Endodermal cell (in vitro differentiated cells): ENCODE measurements at regions not wholly inside any gene's neighbourhood (a gene's known extent, or its start where the extent isn't known, plus 50 kb on each side); places are given as distances from the start of the nearest gene placed in this dataset.

Experiments
- DNase-seq: peaks from one replicate; pipeline ENCODE4 v3.0.0-alpha.2; 2017
- H3K27ac ChIP-seq: 2 replicates; pipeline ENCODE4 v1.5.1; 2013; ENCODE audit warnings: mild to moderate bottlenecking, low read depth, low read length, moderate library complexity
- H3K27me3 ChIP-seq: 2 replicates; pipeline ENCODE4 v1.6.1; 2013; ENCODE audit warnings: mild to moderate bottlenecking, low read length, moderate library complexity; ENCODE audit not compliant: insufficient read depth, control insufficient read depth, poor library complexity, severe bottlenecking
- H3K36me3 ChIP-seq: 2 replicates; pipeline ENCODE4 v1.7.0; 2013; ENCODE audit warnings: mild to moderate bottlenecking, low read length, moderate library complexity; ENCODE audit not compliant: control insufficient read depth, insufficient read depth
- H3K4me1 ChIP-seq: one replicate; pipeline ENCODE4 v1.7.0; 2013; ENCODE audit warnings: low read length; ENCODE audit not compliant: control insufficient read depth, insufficient read depth
- H3K4me3 ChIP-seq: 2 replicates; pipeline ENCODE4 v1.5.1; 2013; ENCODE audit warnings: mild to moderate bottlenecking, low read length, moderate library complexity
- H3K9ac ChIP-seq: 2 replicates; pipeline ENCODE4 v1.6.1; 2013; ENCODE audit warnings: mild to moderate bottlenecking, low read length, moderate library complexity; ENCODE audit not compliant: poor library complexity, severe bottlenecking; ENCODE audit errors: extremely low read depth
- H3K9me3 ChIP-seq: 2 replicates; pipeline ENCODE4 v1.6.1; 2013; ENCODE audit warnings: mild to moderate bottlenecking, low read length, moderate library complexity; ENCODE audit not compliant: control insufficient read depth
- H3K27ac Mint-ChIP-seq: 2 replicates; pipeline ENCODE4 v1.8.0; 2020; ENCODE audit warnings: mixed read lengths
- H3K27me3 Mint-ChIP-seq: 2 replicates; pipeline ENCODE4 v1.8.0; 2021; ENCODE audit warnings: mild to moderate bottlenecking, mixed read lengths; ENCODE audit not compliant: insufficient read depth
- H3K36me3 Mint-ChIP-seq: 2 replicates; pipeline ENCODE4 v1.8.0; 2020; ENCODE audit warnings: low read depth, mixed read lengths
- H3K4me1 Mint-ChIP-seq: 2 replicates; pipeline ENCODE4 v1.8.0; 2020; ENCODE audit warnings: mixed read lengths
- H3K4me3 Mint-ChIP-seq: 2 replicates; pipeline ENCODE4 v1.8.0; 2020; ENCODE audit warnings: mild to moderate bottlenecking, moderate library complexity, mixed read lengths
- H3K9me3 Mint-ChIP-seq: 2 replicates; pipeline ENCODE4 v1.8.0; 2020; ENCODE audit warnings: mild to moderate bottlenecking, mixed read lengths
- WGBS, 2 experiments: methylation state at CpG; one replicate each; pipeline versions ENCODE4 v1.1.5 to v1.1.7; 2013; ENCODE audit warnings: missing lambda C conversion rate in 2 of 2, mixed read lengths in 1 of 2; ENCODE audit not compliant: insufficient coverage in 1 of 2, insufficient read length in 1 of 2; 5-methylcytosine and 5-hydroxymethylcytosine counted together
- TF ChIP-seq, protein P1 (sequence below): fragments of 200-600 bp; sonication (generic); conservative IDR thresholded peaks from 2 replicates; pipeline ENCODE4 v1.5.0; 2021; ENCODE audit warnings: antibody characterized with exemption, mild to moderate bottlenecking

DNA sequence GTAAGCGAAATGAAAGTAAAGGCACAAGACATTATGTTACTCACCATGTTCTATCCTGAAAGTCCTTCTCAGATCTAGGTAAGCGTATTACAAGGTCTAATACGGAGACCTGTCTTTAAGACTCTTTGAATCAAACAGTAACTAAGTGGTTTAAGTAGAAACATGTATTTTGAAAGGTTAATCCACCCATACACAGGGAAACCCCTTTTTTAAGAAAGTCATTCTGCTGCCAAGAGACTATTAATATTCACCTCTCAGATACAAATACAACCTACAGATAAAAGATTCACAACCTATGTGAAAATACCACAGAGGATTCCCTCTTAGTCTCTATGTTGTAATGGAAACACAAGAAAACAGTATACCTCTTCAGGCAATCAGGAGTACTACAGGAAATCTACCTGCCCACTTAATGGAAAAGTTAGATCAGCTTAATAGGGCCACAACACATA, 63.2 kb upstream of the TNIP3 start:
- Histone ChIP-seq H3K36me3 (no peaks in the 10 kb centered on the region), H3K4me3 (no peak overlapping the region), H3K9ac (no peak overlapping the region), H3K27ac (no peak overlapping the region), H3K4me1 (peaks cover 1% of the 10 kb centered on the region), H3K27me3 (no peaks in the 10 kb centered on the region), H3K9me3 (no peaks in the 10 kb centered on the region)
- Mint-ChIP-seq H3K4me1 (peaks cover 20% of the 10 kb centered on the region), H3K9me3 (no peaks in the 10 kb centered on the region), H3K36me3 (no peaks in the 10 kb centered on the region), H3K4me3 (no peak overlapping the region), H3K27ac (no peak overlapping the region), H3K27me3 (no peaks in the 10 kb centered on the region)
- 99 to 100% methylated on average over 1 to 3 of the region's 3 CpGs for WGBS, 2 experiments
- DNase-seq = no peak
- TF ChIP-seq, protein P1, sequence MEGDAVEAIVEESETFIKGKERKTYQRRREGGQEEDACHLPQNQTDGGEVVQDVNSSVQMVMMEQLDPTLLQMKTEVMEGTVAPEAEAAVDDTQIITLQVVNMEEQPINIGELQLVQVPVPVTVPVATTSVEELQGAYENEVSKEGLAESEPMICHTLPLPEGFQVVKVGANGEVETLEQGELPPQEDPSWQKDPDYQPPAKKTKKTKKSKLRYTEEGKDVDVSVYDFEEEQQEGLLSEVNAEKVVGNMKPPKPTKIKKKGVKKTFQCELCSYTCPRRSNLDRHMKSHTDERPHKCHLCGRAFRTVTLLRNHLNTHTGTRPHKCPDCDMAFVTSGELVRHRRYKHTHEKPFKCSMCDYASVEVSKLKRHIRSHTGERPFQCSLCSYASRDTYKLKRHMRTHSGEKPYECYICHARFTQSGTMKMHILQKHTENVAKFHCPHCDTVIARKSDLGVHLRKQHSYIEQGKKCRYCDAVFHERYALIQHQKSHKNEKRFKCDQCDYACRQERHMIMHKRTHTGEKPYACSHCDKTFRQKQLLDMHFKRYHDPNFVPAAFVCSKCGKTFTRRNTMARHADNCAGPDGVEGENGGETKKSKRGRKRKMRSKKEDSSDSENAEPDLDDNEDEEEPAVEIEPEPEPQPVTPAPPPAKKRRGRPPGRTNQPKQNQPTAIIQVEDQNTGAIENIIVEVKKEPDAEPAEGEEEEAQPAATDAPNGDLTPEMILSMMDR = peak; percentile 60

DNA sequence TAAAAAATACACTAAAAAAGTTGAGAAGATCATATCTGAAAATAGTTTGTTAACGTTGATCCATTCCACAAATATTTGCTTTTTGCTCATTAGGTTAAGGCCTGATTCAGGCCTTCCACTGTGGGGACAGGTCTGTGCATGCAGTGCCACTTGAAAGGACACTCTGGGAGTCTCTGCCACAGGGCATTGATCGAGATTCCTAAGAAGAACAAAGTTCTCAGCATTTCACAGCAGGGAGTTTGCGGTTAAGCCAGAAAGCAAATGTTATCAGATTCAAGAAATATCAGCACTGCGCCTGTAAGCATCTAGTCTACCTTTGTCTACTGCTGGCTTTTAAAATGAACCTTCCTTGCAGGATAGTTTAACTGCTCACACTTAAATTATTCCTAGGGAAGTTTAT, 62.2 kb upstream of the TNIP3 start:
- peaks cover 25% of the 10 kb centered on the region for H3K4me1 Mint-ChIP-seq
- TF ChIP-seq, protein P1 = no peak
- H3K4me3 Mint-ChIP-seq = no peak overlapping the region
- H3K4me3 ChIP-seq = no peak overlapping the region
- no peak for DNase-seq
- H3K27me3 ChIP-seq = no peaks in the 10 kb centered on the region
- no peak overlapping the region for H3K9ac ChIP-seq
- no peak overlapping the region for H3K27ac Mint-ChIP-seq
- H3K27me3 Mint-ChIP-seq = no peaks in the 10 kb centered on the region
- H3K27ac ChIP-seq = no peak overlapping the region
- H3K4me1 ChIP-seq = peaks cover 3% of the 10 kb centered on the region
- no peaks in the 10 kb centered on the region for H3K36me3 Mint-ChIP-seq
- 80 to 83% methylated on average over 2 to 4 of the region's 4 CpGs for WGBS, 2 experiments
- no peaks in the 10 kb centered on the region for H3K9me3 Mint-ChIP-seq
- no peaks in the 10 kb centered on the region for H3K9me3 ChIP-seq
- H3K36me3 ChIP-seq = no peaks in the 10 kb centered on the region

DNA sequence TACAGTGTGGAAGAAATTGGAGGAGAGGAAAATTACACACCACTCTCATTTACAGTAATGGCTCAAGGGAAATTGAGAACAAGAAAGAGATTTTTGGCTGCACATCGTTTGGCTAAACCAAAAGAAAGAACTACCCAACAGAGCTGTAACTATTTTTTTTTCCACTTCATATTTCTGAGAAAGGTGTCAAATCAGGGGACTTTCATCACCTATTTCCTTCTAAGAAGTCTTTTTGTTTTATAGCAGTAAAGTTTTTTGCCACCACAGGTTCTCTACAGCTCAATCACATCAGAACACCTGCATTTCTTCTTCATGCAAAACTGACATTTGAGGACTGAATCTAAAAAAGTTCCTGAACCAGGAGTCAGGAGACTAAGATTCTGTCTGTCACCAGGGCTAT, 57.5 kb upstream of the TNIP3 start:
- no peaks in the 10 kb centered on the region for H3K27me3 Mint-ChIP-seq
- no peak overlapping the region for H3K4me3 Mint-ChIP-seq

More for the DNA sequence above, 57.5 kb upstream of the TNIP3 start:
- H3K9me3 ChIP-seq = no peaks in the 10 kb centered on the region
- no peaks in the 10 kb centered on the region for H3K36me3 ChIP-seq
- Mint-ChIP-seq H3K4me1 (peaks cover 24% of the 10 kb centered on the region), H3K27ac (no peak overlapping the region), H3K36me3 (no peaks in the 10 kb centered on the region), H3K9me3 (no peaks in the 10 kb centered on the region)
- 80 to 88% methylated on average over 1 of the region's 1 CpG for WGBS, 2 experiments
- no peak overlapping the region for H3K9ac ChIP-seq
- no peaks in the 10 kb centered on the region for H3K27me3 ChIP-seq
- DNase-seq = no peak
- no peak overlapping the region for H3K4me3 ChIP-seq
- TF ChIP-seq, protein P1 = no peak
- H3K4me1 ChIP-seq = peaks cover 3% of the 10 kb centered on the region
- no peak overlapping the region for H3K27ac ChIP-seq
